GM19025 (cell line): ENCODE measurements at regions not wholly inside any gene's neighbourhood (a gene's known extent, or its start where the extent isn't known, plus 50 kb on each side); places are given as distances from the start of the nearest gene placed in this dataset.
"Not testable (repeated sequence)": the region's sequence is repeated elsewhere in the genome, so short reads cannot be mapped to it uniquely, and the experiment has no call there.

Experiments
- ATAC-seq: cut with Tn5 transposase; IDR thresholded peaks from one replicate; pipeline ENCODE4 v1.9.1; 2021; ENCODE audit warnings: mild to moderate bottlenecking, low read depth, moderate library complexity; ENCODE audit not compliant: unreplicated experiment

DNA sequence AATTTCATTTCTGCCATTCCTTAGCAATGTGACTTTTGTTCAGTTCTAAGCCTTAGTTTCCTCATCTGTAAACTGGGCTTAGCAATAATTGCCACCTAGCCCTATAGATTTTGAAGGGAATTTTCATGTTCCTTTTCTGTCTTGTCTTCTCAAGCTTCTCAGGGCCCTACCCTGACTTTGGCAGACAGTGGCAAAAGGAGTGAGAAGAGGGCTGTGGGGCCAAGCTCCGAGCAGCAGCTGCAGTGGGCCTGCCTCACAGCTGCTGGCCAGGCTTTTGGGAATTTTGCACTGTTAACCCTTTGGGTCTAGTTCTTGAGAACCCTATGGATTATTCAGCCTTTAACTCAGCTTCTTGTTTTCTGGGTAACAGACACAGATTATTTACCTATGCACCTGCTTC, 67.6 kb upstream of the IGSF1 start:
- no peak for ATAC-seq

DNA sequence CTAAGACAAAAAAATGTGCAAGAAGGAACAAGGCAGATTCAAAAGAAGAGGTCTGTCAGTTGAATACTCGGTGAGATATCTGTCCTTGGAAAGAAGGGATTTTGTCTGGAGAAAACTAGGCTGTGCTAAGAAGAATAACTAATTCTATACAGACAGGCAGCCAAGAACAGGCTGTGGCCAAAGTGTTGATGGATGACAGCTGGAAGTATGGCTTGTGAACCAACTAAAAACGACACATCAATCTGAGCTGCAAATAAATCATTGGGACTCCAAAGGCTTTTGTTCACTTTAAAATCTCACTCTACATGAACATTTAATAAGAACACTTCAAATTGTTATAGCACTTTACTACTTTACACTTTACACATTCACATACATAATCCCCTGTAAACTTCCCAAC, 70.5 kb upstream of the IGSF1 start:
- no peak for ATAC-seq

- no peak for ATAC-seq
These were observed 76.7 kb upstream of the IGSF1 start for GRCh38 chrX:131365766-131366165.

- ATAC-seq, result peak; percentile 61
These were observed 77.3 kb upstream of the IGSF1 start for GRCh38 chrX:131366407-131366806.

- no peak for ATAC-seq
These were observed 99.2 kb upstream of the IGSF1 start for GRCh38 chrX:131388293-131388692.

GRCh38 chrX:131392666-131393065, 103.6 kb upstream of the IGSF1 start:
- no peak for ATAC-seq

DNA sequence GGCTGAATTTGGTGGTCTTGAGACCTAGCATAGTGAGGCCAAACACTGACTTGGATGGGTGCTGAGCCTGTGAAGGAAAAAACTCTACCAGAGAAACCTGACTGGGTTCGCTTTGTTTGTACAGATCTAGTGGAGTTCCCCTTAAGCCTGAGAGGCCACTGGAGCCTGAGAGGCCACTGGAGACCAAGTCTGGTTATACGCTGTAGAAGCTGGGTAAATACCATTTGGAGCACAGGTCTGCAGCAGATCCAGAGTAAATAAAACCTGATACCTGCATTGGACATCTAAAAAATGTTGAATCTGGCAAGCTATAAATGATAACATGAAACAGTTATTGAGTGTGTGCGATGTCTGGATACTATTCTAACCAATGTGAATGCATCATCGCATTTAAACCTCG, 104.3 kb upstream of the IGSF1 start:
- no peak for ATAC-seq

- no peak for ATAC-seq
These were observed 105.3 kb upstream of the IGSF1 start for GRCh38 chrX:131394384-131394783.

- ATAC-seq, result no peak
These were observed 108.8 kb upstream of the IGSF1 start for GRCh38 chrX:131397891-131398290.

DNA sequence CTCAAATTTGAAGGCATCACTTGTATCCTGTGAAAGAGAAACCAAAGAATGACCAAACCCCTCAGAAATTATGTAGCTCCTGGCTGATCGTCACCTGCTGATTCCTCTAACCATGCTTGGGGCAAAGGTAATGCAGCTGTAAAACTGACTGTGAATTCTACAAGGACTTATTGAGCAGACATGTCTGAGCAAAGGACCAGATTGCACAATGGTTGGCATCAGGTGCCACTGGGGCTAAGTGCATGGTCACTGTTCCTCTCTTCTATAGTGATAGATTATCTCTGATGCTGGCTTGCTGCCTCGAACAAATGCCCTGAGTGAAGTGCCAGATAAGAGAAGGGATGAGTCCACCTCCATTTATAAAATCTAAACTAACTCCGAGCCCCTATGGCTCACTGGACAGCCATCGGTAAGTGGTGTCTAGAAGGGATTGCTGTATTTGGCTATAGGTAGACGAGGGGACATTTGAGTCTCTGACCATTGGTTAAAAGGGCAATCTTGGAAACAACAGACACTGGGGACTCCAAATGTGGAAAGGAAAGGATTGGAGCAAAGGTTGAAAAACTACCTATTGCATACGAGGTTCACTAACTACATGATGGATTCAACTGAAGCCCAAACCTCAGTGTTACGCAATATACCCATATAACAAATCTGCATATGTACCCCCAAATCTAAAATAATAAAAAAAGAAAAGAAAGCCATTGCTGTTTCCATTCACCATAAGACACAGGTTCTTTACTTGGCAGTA, 110.7 kb upstream of the IGSF1 start:
- ATAC-seq, result no peak

- no peak for ATAC-seq
These were observed 113.2 kb upstream of the IGSF1 start for GRCh38 chrX:131402124-131402811.

GRCh38 chrX:131405497-131405896, 116.4 kb upstream of the IGSF1 start:
- ATAC-seq, result no peak

DNA sequence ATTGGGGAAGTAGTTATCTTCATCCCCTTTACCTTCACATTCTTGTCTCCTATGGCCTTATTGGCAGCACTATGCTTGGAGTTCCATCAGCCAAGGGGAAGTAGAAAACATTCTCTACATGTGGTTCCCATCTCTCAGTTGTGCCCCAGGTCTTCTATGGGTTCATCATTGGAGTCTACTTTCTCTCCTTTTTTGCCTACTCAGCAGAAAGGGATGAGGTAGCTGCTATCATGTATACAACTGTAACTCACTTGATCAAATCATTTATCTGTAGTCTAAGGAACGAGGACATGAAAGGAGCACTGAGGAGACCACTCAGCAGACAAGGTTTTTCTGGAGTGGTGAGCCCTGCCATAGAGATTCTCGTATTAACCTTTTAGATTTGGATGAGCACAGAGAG, 119.0 kb upstream of the OR13H1 start:
- ATAC-seq, result no peak

- ATAC-seq, result not testable (repeated sequence)
These were observed 113.4 kb upstream of the OR13H1 start for GRCh38 chrX:131430465-131430864.

- ATAC-seq, result no peak
These were observed 102.8 kb upstream of the OR13H1 start for GRCh38 chrX:131441033-131441432.

- no peak for ATAC-seq
These were observed 97.9 kb upstream of the OR13H1 start for GRCh38 chrX:131445955-131446354.

- not testable (repeated sequence) for ATAC-seq
These were observed 82.0 kb upstream of the OR13H1 start for GRCh38 chrX:131461855-131462254.

- not testable (repeated sequence) for ATAC-seq
These were observed 70.1 kb upstream of the OR13H1 start for GRCh38 chrX:131473809-131474208.

DNA sequence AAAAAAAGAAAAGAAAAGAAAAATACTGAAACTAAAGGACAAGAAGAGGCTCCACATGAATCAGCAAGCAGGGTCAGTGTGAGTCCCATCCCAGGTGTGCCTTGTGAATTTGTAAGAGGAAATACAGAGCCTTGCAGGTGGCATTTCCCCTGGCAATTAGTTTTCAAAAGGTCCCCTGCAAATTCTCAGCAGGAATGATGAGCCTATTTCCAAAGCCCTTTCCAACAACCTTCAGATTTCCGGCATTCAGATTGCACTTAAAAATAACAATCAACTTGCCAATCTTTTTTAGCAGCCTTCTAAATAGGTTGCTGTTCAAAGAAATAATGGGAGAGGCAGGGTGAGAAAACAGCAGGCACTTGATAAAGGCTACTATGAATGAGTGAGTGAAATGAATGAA, 66.4 kb upstream of the OR13H1 start:
- ATAC-seq, result no peak
